ENCODE measurements at regions not wholly inside any gene's neighbourhood (a gene's known extent, or its start where the extent isn't known, plus 50 kb on each side); places are given as distances from the start of the nearest gene placed in this dataset.

DNA sequence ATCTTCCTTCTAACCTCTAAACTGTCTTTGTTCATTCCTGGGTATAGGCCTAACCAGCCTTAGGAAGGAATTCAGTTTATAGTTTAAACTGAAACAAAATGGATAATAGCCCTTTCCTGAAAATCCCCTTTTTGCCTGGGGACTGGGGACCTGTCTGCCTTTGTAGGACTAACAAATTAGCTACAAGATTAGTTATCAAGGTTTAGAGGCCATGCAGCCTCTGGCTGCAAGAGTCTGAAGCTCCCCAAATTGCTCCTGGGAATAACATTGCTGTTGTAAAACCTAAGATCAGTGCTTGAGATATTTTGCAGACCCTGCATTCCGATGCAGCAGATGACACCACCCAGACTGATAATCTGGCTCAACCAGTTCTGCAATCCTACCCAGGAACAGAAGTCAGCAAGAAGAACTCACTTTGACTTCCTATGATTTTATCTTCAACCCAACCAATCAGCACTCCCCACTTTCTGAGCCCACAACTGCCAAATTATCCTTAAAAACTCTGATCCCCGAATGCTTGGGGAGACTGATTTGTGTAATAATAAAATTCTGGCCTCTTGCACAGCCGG lies 96.6 kb upstream of the ETV3 start:
- Histone ChIP-seq H3K36me3 (no peaks in the 10 kb centered on the region), H3K9me3 (no peaks in the 10 kb centered on the region), H3K4me1 (peaks cover 5% of the 10 kb centered on the region), H3K27ac (no peak overlapping the region), H3K27me3 (no peaks in the 10 kb centered on the region), H3K4me3 (no peak overlapping the region)
- TF ChIP-seq EP300 (IDR thresholded peaks at IDR 0.05) = no peak
- WGBS = 32% methylated on average over 3 of the region's 3 CpGs
- no peak for DNase-seq (ENCODE audit: low spot score in 2 of 2)

GRCh38 chr1:157233131-157233530 lies 94.9 kb upstream of the ETV3 start:
- Histone ChIP-seq H3K36me3 (no peaks in the 10 kb centered on the region), H3K9me3 (no peaks in the 10 kb centered on the region), H3K4me3 (no peak overlapping the region), H3K4me1 (peaks cover 5% of the 10 kb centered on the region), H3K27me3 (no peaks in the 10 kb centered on the region), H3K27ac (no peak overlapping the region)
- TF ChIP-seq EP300 (IDR thresholded peaks at IDR 0.05) (no peak), POLR2A (IDR thresholded peaks at IDR 0.05) (no peak), POLR2AphosphoS5 (IDR thresholded peaks at IDR 0.05) (no peak)
- TF ChIP-seq, protein P1, sequence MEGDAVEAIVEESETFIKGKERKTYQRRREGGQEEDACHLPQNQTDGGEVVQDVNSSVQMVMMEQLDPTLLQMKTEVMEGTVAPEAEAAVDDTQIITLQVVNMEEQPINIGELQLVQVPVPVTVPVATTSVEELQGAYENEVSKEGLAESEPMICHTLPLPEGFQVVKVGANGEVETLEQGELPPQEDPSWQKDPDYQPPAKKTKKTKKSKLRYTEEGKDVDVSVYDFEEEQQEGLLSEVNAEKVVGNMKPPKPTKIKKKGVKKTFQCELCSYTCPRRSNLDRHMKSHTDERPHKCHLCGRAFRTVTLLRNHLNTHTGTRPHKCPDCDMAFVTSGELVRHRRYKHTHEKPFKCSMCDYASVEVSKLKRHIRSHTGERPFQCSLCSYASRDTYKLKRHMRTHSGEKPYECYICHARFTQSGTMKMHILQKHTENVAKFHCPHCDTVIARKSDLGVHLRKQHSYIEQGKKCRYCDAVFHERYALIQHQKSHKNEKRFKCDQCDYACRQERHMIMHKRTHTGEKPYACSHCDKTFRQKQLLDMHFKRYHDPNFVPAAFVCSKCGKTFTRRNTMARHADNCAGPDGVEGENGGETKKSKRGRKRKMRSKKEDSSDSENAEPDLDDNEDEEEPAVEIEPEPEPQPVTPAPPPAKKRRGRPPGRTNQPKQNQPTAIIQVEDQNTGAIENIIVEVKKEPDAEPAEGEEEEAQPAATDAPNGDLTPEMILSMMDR (IDR thresholded peaks at IDR 0.05) = no peak
- no peak for DNase-seq (ENCODE audit: low spot score in 2 of 2)
- 43% methylated on average over 1 of the region's 1 CpG for WGBS

DNA sequence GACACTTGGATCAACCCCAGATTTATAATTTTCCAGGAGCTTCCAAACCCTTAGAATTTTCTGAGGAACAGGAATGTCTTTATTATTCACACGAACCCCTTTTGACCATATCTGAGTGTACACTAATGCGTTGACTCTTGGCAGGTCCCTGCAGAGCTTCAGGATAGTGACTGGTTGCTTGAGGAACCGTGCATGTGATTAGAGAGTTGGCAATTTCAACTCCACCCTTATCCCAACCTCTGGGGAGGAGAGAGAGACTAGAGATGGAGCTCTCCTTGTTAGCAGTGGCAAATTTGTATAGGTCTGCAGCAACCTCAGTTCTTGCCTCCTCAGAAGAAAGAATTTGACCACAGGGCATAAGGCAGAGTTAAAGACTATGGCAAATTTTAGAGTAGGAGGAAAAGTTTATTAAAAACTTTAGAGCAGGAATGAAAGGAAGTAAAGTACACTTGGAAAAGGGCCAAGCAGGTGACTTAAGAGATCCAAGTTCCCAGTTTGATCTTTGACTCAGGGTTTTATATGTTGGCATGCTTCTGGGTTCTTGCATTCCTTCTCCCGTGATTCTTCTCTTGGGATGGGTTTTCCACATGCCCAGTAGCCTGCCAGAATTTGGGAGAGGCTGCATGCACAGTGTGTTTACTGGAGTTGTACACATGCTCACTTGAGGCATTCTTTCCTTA lies 93.8 kb upstream of the ETV3 start:
- H3K36me3 ChIP-seq = no peaks in the 10 kb centered on the region
- H3K4me3 ChIP-seq = no peak overlapping the region
- H3K9me3 ChIP-seq = no peaks in the 10 kb centered on the region
- no peak for DNase-seq (ENCODE audit: low spot score in 2 of 2)
- peaks cover 5% of the 10 kb centered on the region for H3K4me1 ChIP-seq
- WGBS = 41% methylated on average over 4 of the region's 4 CpGs
- H3K27ac ChIP-seq = no peak overlapping the region
- TF ChIP-seq EP300 (IDR thresholded peaks at IDR 0.05) (no peak), POLR2A (IDR thresholded peaks at IDR 0.05) (no peak), POLR2AphosphoS5 (IDR thresholded peaks at IDR 0.05) (no peak)
- TF ChIP-seq, protein P1 (IDR thresholded peaks at IDR 0.05) = no peak
- no peaks in the 10 kb centered on the region for H3K27me3 ChIP-seq

- DNase-seq (ENCODE audit: low spot score in 2 of 2) = no peak
- H3K9me3 ChIP-seq = no peaks in the 10 kb centered on the region
- no peak overlapping the region for H3K27ac ChIP-seq
- H3K4me3 ChIP-seq = no peak overlapping the region
- peaks cover 5% of the 10 kb centered on the region for H3K4me1 ChIP-seq
- 84% methylated on average over 4 of the region's 4 CpGs for WGBS
- TF ChIP-seq POLR2AphosphoS5 (IDR thresholded peaks at IDR 0.05) (no peak), POLR2A (IDR thresholded peaks at IDR 0.05) (no peak)
- TF ChIP-seq, protein P1 (IDR thresholded peaks at IDR 0.05) = no peak
- no peaks in the 10 kb centered on the region for H3K36me3 ChIP-seq
- H3K27me3 ChIP-seq = no peaks in the 10 kb centered on the region
These were observed 92.3 kb upstream of the ETV3 start for GRCh38 chr1:157230500-157230899.

- TF ChIP-seq POLR2AphosphoS5 (IDR thresholded peaks at IDR 0.05) = no peak
- TF ChIP-seq POLR2A (IDR thresholded peaks at IDR 0.05) = no peak
- TF ChIP-seq, protein P1 (IDR thresholded peaks at IDR 0.05) = no peak
- no peak for TF ChIP-seq EP300 (IDR thresholded peaks at IDR 0.05)
- Histone ChIP-seq H3K4me3 (no peak overlapping the region), H3K9me3 (no peaks in the 10 kb centered on the region), H3K36me3 (no peaks in the 10 kb centered on the region), H3K27ac (no peak overlapping the region), H3K4me1 (no peaks in the 10 kb centered on the region), H3K27me3 (peaks cover 3% of the 10 kb centered on the region)
- DNase-seq (ENCODE audit: low spot score in 2 of 2) = no peak
- WGBS = 91% methylated on average over 5 of the region's 5 CpGs
These were observed 89.5 kb upstream of the ETV3 start for GRCh38 chr1:157227700-157228099.
